NCI-H1694 (cell line): ENCODE measurements at regions not wholly inside any gene's neighbourhood (a gene's known extent, or its start where the extent isn't known, plus 50 kb on each side); places are given as distances from the start of the nearest gene placed in this dataset.

Experiments
- DNase-seq: peaks from one replicate; lab custom pipeline; 2025; lab: John Stamatoyannopoulos, UW

DNA sequence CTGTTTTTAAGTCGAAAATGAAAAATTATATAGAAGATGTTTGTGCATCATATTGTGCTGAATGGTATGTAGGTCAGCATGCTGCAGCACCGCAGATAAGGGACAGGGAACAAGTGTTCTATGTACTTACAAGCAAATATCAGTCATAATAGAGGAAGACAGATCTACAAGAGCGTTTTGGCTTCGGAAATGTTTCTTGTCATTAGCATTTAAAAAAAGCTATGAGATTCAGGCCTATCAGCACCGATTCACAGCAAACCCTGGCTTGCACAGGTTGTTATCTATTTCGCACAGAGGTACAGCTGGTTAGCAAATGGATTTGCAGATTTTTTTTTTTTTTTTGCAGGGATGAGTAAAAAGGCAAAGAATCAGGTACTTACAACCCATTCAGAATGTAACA is 204.2 kb upstream of the TBC1D5 start:
- DNase-seq: no peak

DNA sequence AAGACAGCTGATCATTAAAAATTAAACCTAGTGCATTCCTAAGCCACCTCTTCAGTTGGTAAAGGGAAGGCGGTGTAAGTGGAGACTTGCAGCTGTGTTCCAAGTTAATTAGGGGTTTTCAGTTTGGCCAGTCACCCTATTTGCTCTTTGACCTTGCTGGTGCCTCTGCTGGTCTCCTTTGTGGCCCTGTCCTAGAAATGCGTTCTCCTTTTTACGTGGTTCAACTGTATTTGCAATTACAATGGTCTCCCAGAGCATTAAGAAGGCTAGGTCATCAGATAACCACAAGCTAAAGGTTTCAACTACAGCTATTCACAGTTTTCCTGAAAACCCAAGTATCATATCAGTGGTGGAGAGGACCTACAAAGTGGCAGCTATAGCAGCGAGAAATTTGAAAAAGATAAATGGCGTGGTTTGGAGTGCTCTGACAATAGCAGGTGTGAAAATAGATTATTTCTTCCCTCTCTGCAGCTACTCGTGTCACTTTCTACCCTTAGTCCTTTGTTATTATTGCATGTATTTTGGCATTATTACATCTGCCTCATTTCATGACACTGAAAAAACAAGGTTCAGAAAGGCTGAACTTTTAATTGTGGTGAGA is 203.5 kb upstream of the TBC1D5 start:
- no peak for DNase-seq

DNA sequence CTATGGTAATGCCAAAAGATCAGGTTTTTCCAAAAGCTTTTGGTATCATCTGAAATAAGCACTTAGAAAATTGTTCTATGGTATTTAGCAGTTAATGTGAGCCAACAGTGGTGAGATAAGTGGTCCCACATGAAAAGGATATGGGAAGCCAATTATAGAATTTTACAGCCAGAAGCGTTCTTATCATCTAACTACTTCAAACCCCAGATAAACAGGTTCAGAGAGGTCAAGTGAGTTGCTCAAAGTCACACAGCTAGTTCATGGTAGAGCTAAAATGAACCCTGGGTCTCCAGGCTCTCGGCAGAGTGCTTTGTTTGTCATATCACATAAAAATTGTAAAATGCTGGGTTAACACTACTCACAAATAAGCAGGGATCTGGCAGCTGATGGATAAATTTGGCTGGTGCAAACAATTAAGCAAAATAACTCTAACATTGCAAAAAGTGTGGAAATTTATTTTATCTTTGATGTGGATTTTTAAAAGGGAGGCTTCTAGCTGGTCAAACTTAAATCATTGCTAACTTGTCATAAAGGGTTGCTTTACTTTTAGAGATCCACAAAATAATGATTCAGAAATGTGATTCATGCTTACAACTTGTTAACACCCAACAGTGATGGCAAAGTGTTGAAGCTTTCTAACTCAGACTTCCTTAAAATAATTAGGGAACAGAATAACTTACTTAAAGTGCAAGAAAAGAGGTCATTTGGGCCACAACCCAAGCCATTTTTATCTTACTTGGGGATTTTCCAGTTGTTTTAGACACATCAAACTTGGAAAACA is 202.8 kb upstream of the TBC1D5 start:
- DNase-seq: no peak

DNA sequence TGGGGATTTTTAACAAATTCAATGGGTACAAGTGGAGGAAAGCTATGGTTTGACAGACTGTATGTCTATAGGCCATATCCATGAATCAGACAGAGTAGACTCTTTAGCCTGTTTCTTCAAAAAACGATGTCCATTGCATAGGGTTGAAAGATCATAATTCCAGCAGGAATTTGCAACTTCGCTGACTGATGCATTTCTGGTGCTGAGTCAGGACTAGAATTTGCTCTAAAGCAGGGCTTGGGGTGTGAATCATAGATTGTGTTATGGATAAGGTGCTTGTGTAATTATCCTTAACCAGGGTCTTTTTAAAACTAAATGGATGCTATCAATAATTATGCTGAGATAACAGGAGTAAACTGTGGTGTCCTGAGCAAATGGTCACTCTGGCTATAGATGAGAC is 200.4 kb upstream of the TBC1D5 start:
- no peak for DNase-seq

DNA sequence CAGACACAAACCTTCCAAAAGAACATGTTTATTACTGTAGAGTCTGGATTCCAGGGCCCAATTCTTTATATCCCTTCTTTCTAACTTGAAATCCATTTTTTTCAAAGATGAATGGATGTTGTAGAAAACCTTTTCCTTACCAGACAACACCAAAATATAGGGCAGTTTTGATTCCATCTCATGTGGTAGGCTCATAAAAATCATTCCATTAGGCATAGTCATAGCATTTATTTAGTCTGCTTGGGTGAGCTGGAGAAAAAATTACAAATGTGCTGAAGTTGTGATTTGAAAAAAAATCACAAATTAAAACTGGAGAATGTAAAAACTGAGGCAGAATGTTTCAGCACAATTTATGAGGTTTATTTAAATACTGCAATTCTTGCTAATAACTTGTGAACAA is 199.3 kb upstream of the TBC1D5 start:
- no peak for DNase-seq

DNA sequence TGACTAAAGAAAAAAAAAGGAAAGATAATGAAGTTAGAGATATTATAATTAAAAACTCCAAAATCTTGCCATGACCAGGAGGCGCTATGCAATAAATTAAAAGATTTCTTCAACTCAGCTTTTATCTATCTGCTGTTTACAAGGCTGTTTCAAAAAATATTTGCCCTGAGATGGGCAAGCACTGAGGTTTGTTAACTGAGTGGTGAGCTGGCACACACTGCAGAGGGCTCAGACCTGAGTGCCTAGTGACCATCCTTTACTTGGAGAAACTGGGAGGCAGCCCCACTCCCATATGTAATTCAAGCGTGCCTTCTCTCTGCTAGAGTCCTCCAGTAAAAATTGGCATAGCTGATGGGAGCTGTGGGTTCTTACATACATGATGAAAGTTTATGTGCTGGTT is 198.7 kb upstream of the TBC1D5 start:
- DNase-seq: no peak

DNA sequence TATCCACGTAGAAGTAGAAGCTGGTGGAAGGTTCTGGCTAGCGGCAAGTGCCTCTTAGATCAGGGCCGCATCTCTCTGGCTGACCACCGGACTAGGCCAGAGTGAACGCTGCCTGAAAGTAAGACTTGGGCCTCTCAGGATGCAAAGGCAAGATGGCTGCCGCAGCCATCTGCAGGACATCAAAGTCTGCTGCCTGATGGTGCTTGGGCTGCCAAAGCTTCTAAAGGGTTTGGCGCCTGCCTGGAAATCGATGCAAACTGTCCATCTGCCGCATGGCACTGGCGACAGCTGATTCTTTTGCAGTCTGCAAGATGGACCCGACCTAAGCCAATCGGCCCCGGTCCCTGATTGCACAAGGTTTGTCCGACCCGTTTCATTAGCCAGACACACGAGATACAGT is 196.7 kb upstream of the TBC1D5 start:
- no peak for DNase-seq

DNA sequence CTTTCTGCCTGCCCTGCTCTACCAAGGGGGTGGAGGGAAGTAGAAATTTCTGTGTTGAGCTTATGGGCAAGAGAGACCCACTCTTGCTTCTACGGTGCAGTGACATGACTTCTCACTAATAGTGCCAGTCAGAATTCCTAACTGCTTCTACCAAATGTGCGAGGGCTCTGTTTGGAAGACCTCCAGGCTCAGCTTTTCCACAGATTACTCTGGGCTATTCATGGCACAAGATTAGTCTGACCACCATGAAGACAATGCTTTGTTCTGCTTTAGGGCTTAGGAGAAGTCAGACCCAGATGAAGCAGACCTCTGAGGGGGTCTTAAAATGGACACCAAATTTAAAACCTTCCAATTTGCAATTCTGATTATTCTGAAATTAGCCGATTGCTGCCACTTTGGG is 195.9 kb upstream of the TBC1D5 start:
- DNase-seq: no peak

DNA sequence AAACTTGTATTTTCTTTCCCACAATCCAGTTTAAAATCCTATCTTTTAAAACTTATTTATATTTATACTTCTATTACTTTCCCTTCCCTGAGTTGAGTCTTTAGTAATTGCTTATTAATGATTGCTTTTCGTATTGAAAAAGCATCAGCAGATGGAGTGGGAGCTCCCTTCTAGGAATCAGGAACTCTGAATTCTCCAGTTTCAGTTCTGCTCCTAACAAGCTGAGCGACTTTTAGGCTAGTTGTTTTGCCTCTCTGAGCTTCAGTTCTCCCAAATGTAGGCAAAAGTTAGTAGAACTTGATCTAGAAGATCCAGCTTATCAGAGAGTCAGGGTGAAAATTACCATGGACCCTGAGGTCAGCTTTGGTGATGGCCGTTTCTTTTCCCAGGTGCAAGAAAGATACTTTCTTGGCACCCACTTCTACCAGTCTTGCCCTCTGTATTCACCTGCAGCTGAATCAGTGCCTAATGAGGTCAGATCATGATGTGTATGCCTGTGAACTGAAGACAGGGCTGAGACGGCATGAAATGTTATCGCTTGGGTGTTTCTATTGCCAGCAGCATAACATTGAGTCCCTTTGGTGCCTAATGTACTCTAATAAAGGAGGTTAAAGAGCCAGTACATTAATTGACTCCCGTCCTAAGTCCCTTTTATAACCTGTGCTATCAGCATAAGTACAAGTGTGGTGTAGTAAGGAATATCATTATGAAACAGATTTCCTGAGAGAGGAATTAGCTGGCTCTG is 194.5 kb upstream of the TBC1D5 start:
- no peak for DNase-seq

DNA sequence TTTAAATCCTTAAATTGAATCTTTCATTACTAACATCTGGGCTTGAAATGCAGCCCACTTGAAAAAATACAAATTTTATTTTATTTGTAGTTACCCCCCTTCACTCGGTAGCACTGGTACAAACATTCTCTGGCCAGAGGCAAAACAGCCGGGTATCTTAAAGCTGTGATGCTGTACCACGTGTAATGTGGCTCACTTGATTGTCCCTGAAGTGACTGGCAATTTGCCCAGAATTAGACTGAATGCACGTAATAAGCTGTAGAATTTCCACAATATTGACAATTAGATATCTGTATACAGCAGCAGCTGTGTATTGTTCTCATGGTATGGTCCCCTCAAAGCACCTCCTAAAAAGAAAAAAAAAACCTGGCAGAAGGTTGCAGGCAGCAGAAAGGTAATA is 192.8 kb upstream of the TBC1D5 start:
- DNase-seq: peak; percentile 0

DNA sequence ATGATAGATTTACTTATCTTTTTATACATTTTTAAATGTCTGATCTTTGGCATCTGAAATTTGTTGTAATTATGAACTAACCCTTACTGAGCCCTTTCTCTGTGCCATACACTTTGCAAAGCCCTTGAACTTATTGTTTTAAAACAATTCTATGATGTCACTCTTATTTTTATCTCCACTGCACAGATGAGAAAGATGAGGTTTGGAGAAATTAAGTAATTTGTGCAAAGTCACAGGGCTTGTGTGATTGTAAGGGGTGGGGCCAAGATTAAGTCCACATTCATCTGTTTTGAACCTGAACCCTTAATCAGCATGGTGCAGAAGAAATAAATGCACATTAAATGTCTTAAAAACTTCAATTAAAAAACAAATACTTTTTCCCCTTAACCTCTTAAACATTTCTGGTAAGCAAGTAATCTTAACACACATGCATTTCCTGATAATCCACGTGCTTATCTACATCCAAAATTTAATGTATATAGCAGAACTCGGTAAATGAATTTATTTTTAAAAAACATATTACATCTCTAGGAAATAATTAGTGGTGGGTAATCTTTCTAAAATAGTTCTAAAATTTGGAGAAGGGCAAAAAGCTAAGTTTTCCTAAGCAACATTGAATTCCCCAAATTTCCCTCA is 189.8 kb upstream of the TBC1D5 start:
- no peak for DNase-seq

DNA sequence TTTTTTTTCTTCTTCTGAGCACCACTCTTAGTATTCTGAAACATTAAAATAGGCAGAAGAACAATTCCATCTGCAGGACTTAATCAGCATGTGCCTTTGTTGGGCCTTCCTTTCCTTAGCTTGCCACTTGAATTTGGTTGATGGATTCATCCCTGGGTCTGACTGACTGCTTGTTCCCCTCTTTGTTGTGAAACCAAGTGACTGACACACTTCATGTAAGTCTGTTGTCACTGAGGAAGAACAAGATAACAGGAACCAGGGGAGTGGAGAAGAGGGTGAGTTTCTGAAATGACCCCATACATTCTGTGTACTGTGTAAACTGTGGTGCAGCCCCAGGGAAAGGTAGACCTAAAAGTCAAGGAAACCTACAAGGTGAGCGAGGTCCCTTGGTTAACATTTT is 188.7 kb upstream of the TBC1D5 start:
- DNase-seq: no peak

DNA sequence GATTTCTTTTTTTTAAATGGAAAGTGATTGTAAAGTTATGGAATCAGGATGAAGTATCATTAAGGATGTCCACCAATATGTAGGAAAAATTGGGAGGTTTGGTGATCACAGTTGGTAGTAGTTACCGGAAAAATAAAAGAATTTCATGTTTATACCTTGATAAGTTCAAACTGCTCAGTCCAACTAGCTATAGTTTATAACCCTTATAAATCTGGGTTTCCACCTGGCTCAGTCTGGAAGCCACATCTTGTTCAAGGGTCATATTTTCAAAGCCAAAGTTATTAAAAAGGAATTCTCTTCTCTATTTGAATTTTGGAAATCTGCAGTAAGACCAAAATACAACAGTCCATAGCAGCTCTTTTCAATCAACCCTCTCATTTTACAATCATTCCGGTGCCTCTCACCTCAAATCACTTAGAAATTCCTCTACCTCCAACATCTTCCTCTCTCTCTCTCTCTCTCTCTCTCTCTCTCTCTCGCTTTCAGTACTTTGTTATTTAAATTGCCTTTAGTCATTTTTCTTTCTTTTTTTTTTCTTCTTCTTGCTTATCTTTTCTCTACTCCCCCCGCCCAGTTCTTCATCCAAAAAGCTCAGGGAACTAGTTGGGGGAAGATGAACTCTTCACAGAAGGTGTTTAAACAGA is 186.2 kb upstream of the TBC1D5 start:
- no peak for DNase-seq

DNA sequence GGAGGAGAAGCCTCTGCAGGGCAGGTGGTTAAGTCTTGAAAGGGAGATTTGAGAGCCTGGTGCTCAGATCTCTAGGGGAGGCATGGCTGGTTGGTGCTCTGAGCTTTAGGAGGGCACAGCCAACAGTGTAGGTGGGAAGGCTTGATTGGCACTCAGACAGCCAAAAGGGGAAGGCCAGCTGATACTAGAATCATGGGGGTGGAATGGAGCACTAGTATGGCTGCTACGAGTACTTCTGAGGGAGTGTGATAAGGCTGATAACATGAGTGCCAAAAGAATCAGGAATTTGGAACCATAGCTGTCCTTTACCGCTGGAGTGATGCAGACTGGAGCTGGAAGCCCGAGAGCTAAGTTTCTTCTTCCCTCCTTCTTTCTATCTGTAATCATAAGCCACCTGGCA is 184.6 kb upstream of the TBC1D5 start:
- no peak for DNase-seq

DNA sequence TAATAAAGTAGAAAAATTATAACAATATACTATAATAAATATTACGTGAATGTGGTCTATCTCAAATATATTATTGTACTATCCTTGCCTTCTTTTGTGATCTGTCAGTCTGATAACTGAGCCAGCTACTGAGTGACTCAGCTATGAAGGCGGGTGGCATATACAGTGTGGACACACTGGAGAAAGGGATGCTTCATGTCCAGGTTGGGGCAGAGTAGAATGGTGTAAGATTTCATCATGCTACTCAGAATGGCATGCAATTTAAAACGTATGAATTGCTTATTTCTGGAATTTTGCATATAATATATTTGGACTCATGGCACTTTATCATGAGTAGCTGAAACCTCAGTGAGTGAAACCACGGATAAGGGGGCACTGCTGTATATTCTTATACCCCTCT is 172.9 kb upstream of the TBC1D5 start:
- no peak for DNase-seq

DNA sequence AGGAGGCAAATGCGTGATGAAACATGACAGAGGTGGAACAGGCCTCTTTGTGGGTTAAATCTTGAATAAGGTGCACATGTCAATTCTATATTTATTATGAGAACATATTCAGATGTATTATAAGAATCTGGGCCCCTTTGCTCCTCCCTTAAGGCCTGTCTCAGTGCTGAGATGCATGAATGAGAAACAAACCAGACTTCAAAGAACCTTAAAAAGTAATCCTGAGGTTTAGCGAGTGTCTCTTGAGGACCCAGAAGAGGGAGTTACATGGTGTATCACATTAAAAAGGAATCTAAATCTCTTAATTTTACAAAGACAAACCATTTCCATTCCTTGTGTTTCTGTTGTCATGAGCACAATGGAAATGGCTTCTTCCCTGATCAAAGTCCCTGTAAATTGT is 170.9 kb upstream of the TBC1D5 start:
- no peak for DNase-seq

DNA sequence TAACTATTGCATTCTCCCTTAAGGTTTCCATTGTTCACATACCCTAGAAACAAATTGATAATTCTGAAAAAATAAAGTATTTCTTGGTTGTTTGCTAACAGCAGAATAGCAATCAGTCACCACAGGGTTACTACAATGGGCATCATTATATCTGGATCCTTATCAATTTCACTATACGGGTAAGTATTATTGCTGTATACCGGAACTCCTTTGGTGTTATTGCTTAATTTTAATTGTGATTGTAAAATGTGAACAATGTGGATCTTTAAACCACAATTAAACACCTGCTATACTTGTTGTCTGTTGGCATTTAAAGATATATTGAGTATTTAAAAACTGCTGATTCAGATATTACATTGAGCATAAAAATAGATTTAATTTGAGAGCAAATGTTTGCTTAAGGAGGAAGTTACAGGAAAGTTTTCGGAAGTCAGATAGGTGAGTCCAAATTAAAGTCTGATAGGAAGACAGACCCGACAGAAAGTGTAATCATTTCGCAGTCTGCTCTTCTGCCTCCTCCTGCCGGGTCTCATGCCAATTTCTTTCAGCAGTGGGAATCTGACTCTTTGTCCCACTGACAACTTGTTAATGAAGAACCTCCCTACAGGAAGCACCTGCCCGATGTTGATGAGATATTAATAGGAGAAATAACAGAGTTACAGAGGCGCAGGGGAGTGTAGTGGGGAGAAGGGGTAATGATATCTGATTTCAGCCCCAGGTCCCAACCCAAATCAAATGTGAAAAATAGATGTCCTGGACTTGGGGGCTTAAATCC is 169.7 kb upstream of the TBC1D5 start:
- no peak for DNase-seq

DNA sequence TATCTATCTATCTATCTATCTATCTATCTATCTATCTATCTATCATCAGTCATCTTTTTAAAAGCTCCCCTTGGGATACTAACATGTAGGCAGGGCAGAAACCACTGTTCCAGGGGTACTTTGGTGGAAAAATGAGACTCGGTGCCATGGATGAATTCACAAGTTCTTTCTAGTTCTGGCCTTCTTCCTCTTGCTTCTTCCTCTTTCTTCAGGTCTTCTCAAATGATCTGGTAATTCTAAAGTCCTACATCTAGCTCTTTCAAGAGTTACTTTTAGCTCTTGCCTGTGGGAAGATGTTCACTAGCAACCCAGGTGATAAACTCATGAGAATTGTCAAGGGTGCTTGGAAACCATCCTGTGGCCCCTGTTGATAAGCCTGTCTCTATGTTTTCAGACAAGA is 168.5 kb upstream of the TBC1D5 start:
- no peak for DNase-seq

DNA sequence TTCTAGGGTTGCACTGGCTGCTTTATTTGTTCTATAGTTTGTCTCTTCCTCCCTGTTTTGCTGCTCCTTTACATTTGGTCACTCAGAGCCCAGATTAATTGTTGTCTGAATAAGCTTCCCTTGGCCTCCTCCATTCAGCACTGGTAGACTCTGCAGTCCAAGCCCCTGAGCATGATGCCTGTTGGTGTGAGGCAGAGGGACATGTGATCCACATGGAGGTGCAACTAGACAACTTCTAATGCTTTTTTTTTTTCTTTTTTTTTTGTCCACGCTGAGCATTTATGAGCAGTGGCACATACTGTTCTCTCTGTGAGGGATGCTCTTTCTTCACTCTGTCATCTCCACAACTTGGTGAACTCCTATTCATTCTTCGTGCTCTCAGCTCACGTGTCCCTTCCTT is 167.3 kb upstream of the TBC1D5 start:
- DNase-seq: no peak

DNA sequence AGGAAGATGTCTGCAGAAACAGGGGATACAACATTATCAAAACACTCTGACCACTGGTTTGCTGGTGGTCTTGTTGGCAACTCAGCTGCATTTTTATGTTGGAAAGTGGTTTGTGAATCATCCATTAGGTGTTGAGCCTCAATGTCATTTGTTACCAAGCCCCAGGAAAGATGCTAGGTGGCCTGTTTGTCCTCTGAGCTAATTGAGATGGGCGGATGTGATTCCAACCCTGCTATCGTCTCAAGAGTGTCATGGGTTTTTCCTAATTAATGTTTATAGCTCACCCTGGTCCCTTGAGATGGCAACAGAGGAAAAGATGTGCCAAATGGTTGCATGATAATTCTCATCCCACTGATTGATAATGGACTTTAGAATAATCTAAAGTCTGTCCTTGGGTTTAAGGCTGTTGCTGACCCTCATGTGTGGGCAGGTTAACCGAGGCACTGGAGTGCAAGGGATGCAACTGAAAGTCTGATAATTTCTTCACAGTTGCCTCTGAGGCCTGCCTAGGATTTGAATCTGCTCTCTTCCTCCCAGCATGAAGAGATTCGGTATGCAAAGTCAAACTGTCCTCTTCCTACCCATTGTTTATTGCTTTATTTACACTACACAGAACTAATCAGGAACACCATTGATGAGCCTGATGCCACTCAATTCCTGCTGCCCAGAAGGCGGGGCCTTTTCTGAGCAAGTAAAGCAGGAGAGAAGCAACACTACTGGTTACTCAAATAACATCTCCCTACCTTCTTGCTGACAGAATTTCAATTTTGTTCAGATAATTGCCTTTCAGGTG is 166.2 kb upstream of the TBC1D5 start:
- DNase-seq: no peak

DNA sequence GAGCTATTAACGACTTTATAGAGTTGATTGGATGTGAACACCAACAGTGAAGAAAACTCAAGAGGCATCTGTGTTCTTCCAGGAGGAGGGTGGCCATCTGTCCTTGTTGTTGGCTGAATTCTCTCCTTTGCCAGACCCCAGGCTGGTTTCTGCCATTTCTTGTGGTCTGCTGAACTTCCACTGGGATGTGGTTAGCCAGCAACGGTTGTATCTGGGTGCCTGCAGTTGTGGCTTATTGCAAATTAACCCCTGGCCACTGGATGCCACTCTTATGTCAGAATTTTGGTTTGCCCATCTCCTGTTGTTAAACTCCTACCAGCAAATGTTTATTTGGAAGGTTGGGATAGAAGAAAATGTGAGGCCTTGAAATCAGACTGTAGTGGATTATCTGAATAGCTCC is 163.6 kb upstream of the TBC1D5 start:
- DNase-seq: no peak
